Bronchial epithelial cell (primary cell): ENCODE measurements at regions not wholly inside any gene's neighbourhood (a gene's known extent, or its start where the extent isn't known, plus 50 kb on each side); places are given as distances from the start of the nearest gene placed in this dataset.

Experiments used
- DNase-seq: peaks from one replicate; pipeline ENCODE4 v3.0.0-alpha.2; 2010; ENCODE audit warnings: low read depth
- FAIRE-seq: peaks from 2 replicates; lab custom pipeline; 2011; peaks lifted over from hg19 to GRCh38; lab: Jason Lieb, UNC
- H3K27me3 ChIP-seq: 2 replicates; pipeline ENCODE4 v1.5.1; 2011; ENCODE audit warnings: low read length; ENCODE audit not compliant: control insufficient read depth, insufficient read depth
- H3K36me3 ChIP-seq: 2 replicates; pipeline ENCODE4 v1.5.1; 2011; ENCODE audit warnings: low read length; ENCODE audit not compliant: control insufficient read depth, insufficient read depth
- H3K4me3 ChIP-seq: 2 replicates; pipeline ENCODE4 v1.5.1; 2011; ENCODE audit warnings: mild to moderate bottlenecking, low read depth, low read length, control low read depth
- CTCF ChIP-seq: IDR thresholded peaks from 2 replicates; pipeline ENCODE4 v1.5.1; 2011; ENCODE audit warnings: mild to moderate bottlenecking, moderate library complexity, low read length, control low read depth, inconsistent platforms; ENCODE audit not compliant: insufficient read depth, severe bottlenecking

GRCh38 chr17:74040729-74041128 is 162.7 kb upstream of the RPL38 start:
- no peaks in the 10 kb centered on the region for H3K27me3 ChIP-seq
- DNase-seq (no peak), FAIRE-seq (no peak)
- H3K4me3 ChIP-seq, result no peak overlapping the region
- H3K36me3 ChIP-seq, result no peaks in the 10 kb centered on the region
- TF ChIP-seq CTCF, result no peak

GRCh38 chr17:74041869-74042640 is 161.4 kb upstream of the RPL38 start:
- no peak overlapping the region for H3K4me3 ChIP-seq
- FAIRE-seq, result no peak
- no peak for TF ChIP-seq CTCF

GRCh38 chr17:74042744-74043486 is 160.6 kb upstream of the RPL38 start:
- H3K27me3 ChIP-seq, result no peaks in the 10 kb centered on the region
- FAIRE-seq (peak; percentile 93), DNase-seq (peak; percentile 83)
- H3K4me3 ChIP-seq, result no peak overlapping the region
- H3K36me3 ChIP-seq, result no peaks in the 10 kb centered on the region
- no peak for TF ChIP-seq CTCF

More at GRCh38 chr17:74041869-74042640, 161.4 kb upstream of the RPL38 start:
- Histone ChIP-seq H3K27me3 (no peaks in the 10 kb centered on the region), H3K36me3 (no peaks in the 10 kb centered on the region)
- no peak for DNase-seq

GRCh38 chr17:74043976-74044375 is 159.5 kb upstream of the RPL38 start:
- TF ChIP-seq CTCF, result no peak
- DNase-seq (no peak), FAIRE-seq (no peak)
- Histone ChIP-seq H3K36me3 (no peaks in the 10 kb centered on the region), H3K27me3 (no peaks in the 10 kb centered on the region), H3K4me3 (no peak overlapping the region)

GRCh38 chr17:74045608-74046280 is 157.7 kb upstream of the RPL38 start:
- H3K4me3 ChIP-seq, result no peak overlapping the region
- DNase-seq (no peak), FAIRE-seq (no peak)
- no peaks in the 10 kb centered on the region for H3K36me3 ChIP-seq
- no peaks in the 10 kb centered on the region for H3K27me3 ChIP-seq
- no peak for TF ChIP-seq CTCF
